Central memory CD8-positive, alpha-beta T cell (primary cell): ENCODE measurements at regions not wholly inside any gene's neighbourhood (a gene's known extent, or its start where the extent isn't known, plus 50 kb on each side); places are given as distances from the start of the nearest gene placed in this dataset.

Experiments
- ATAC-seq: fragments of 150-1000 bp; cut with Tn5 transposase; replicated peaks from 2 replicates; pipeline ENCODE4 v1.10.0; 2022; ENCODE audit warnings: mild to moderate bottlenecking, moderate FRiP score, moderate number of reproducible peaks; ENCODE audit not compliant: poor library complexity, severe bottlenecking; ENCODE audit errors: extremely low read depth
- DNase-seq, 2 donors: peaks; one replicate each; pipeline ENCODE4 v3.0.0; 2021; ENCODE audit warnings: low spot score in 2 of 2
- H3K27ac Mint-ChIP-seq: one replicate; pipeline ENCODE4 v1.8.0; 2022; ENCODE audit warnings: low read depth, mild to moderate bottlenecking, moderate library complexity, mixed read lengths
- H3K27me3 Mint-ChIP-seq: one replicate; pipeline ENCODE4 v1.8.0; 2022; ENCODE audit warnings: mixed read lengths
- H3K36me3 Mint-ChIP-seq: one replicate; pipeline ENCODE4 v1.8.0; 2022; ENCODE audit warnings: mild to moderate bottlenecking, moderate library complexity, mixed read lengths; ENCODE audit not compliant: insufficient read depth
- H3K4me1 Mint-ChIP-seq: one replicate; pipeline ENCODE4 v1.8.0; 2022; ENCODE audit warnings: mixed read lengths
- H3K4me3 Mint-ChIP-seq: one replicate; pipeline ENCODE4 v1.8.0; 2022; ENCODE audit warnings: mild to moderate bottlenecking, moderate library complexity, mixed read lengths
- H3K9me3 Mint-ChIP-seq: one replicate; pipeline ENCODE4 v1.8.0; 2022; ENCODE audit warnings: mixed read lengths

DNA sequence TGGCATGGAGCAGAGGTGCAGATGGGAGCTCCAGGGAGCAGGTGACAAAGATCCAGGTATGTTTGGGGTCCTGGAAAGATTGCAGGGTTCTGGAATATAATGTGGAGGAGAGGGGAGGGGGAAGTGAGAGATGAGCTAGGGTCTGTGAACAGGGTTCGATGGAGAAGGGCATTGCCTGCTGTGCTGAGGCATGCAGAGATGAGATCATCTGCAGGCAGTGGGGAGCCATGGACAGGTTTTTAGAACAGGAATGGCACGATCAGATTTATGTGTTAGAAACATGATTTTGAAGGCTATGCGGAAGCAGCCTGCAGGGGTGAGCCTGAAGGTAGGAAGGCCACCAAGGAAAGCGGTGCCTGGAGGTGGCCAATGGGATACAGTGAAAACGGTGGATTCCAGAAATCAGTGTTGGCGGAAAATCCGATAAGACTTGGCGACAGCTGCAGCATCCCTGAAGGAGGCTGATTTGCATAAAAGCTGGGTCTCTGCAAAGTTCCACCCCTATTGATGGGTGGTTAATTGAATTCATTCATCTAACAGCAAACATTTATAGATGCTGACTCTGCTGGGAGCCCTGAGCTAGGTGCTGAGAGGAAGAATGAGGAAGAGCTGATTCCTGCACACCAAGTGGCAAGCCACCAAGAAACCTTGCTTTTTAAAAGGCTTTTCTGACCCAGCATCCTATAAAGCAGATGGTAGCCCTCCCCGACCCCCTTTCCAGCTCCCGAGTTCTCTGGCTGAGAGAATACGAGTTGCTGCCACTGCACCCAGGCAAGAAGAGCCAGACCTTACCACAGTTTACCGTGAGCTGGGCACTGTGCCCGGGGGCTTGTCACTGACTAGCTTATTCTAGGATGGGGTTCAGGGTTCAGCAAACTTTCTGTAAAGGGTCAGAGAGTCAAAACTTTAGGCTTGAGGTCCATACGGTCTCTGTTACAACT lies 139.2 kb upstream of the SMIM23 start:
- Mint-ChIP-seq H3K27ac (no peak overlapping the region), H3K4me3 (no peak overlapping the region), H3K4me1 (no peaks in the 10 kb centered on the region), H3K27me3 (peaks cover 33% of the 10 kb centered on the region), H3K36me3 (no peaks in the 10 kb centered on the region), H3K9me3 (no peaks in the 10 kb centered on the region)
- DNase-seq: no peak
- no peak for ATAC-seq

DNA sequence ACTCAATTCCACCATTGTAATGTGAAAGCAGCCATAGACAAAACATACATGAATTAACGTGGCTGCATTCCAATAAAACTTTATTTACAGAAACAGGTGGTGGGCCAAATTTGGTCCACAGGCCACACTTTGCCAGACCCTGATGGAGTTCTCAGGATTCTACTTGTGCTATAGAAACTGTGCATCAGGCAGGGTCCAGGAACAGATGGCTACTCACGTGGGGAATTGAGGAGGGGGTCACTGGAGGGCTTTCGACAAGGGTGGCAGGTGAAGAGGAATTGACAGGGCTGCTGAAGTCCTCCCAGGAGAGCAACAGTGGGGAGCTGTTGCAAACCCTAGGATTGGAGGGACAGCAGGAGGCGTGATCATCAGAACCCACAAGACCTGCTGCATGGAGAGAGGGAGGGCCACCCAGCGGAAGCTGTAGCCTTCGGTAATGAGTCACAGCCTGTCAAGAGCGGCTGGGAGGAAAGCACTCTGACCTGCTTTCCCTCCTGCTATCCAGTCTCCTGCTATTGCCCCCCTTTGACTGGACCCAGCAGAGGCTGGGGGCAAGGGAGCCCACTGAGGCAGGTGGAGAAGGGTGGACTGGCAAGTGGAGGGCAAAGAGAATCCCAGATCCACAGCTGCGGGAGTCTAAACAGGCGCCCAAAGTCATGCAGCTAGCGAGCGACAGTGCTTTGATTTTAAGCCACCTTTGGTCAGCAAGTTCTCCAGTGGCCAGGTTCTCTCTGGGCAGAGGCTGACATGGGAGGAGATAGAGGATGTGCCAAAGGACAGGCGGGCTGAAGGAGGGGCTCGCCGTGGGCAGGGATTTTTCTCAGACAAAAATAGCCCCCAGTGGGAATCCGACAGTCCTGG lies 138.3 kb upstream of the SMIM23 start:
- Mint-ChIP-seq H3K4me3 (no peak overlapping the region), H3K9me3 (no peaks in the 10 kb centered on the region), H3K36me3 (no peaks in the 10 kb centered on the region), H3K27me3 (peaks cover 33% of the 10 kb centered on the region), H3K27ac (no peak overlapping the region), H3K4me1 (no peaks in the 10 kb centered on the region)
- ATAC-seq (no peak), DNase-seq (no peak)

DNA sequence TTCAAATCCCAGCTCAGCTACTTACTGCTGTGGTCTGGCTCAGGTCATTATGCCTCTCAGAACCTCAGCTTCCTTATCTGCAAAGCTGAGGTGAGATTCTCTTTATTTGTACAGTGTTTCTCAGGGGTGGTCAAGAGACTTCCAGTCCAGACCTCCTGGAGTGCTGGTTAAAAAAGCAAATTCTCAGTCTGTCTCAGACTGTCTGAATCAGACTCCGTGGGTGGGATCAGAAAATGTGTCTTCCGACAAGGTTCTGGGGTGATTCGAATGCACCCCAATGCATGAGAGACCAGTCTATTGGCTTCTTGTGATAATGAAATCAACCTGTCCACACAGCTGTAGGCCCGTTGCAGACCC lies 137.7 kb upstream of the SMIM23 start:
- Mint-ChIP-seq H3K27ac (no peak overlapping the region), H3K4me3 (no peak overlapping the region), H3K9me3 (no peaks in the 10 kb centered on the region), H3K4me1 (no peaks in the 10 kb centered on the region), H3K36me3 (no peaks in the 10 kb centered on the region), H3K27me3 (peaks cover 34% of the 10 kb centered on the region)
- no peak for ATAC-seq
- DNase-seq: no peak

GRCh38 chr5:171648279-171649074 lies 137.1 kb upstream of the SMIM23 start:
- Mint-ChIP-seq H3K36me3 (no peaks in the 10 kb centered on the region), H3K4me3 (no peak overlapping the region), H3K4me1 (no peaks in the 10 kb centered on the region), H3K27me3 (peaks cover 40% of the 10 kb centered on the region), H3K9me3 (no peaks in the 10 kb centered on the region), H3K27ac (no peak overlapping the region)
- DNase-seq (no peak), ATAC-seq (no peak)

DNA sequence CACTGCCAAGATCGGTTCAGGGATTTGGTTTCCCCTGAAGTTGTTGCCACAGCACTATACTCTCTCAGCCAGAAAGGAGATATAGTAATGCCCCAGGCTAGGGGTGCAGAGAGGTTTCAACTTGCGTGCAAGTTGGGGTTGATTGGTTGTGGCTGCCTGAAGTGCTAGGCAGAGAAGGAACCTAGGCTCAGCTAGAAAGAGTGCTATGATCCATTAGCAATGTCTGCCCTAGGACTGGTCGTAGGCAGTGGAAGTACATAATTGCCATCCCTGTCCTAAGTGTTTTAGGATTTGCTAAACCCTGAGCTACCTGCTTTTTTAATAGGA lies 136.6 kb upstream of the SMIM23 start:
- DNase-seq: no peak
- H3K27ac Mint-ChIP-seq: no peak overlapping the region
- ATAC-seq: no peak
- no peaks in the 10 kb centered on the region for H3K36me3 Mint-ChIP-seq
- peaks cover 40% of the 10 kb centered on the region for H3K27me3 Mint-ChIP-seq
- H3K4me1 Mint-ChIP-seq: no peaks in the 10 kb centered on the region
- no peaks in the 10 kb centered on the region for H3K9me3 Mint-ChIP-seq
- no peak overlapping the region for H3K4me3 Mint-ChIP-seq

- DNase-seq (no peak), ATAC-seq (no peak)
- no peaks in the 10 kb centered on the region for H3K9me3 Mint-ChIP-seq
- no peak overlapping the region for H3K4me3 Mint-ChIP-seq
- H3K36me3 Mint-ChIP-seq: no peaks in the 10 kb centered on the region
- no peak overlapping the region for H3K27ac Mint-ChIP-seq
- H3K27me3 Mint-ChIP-seq: peaks cover 43% of the 10 kb centered on the region
- no peaks in the 10 kb centered on the region for H3K4me1 Mint-ChIP-seq
Measured at GRCh38 chr5:171650597-171650996, 135.0 kb upstream of the SMIM23 start.

- Mint-ChIP-seq H3K9me3 (no peaks in the 10 kb centered on the region), H3K4me1 (no peaks in the 10 kb centered on the region), H3K4me3 (no peak overlapping the region), H3K27ac (no peak overlapping the region), H3K27me3 (peaks cover 39% of the 10 kb centered on the region), H3K36me3 (no peaks in the 10 kb centered on the region)
- no peak for ATAC-seq
- no peak for DNase-seq
Measured at GRCh38 chr5:171651102-171651501, 134.5 kb upstream of the SMIM23 start.

GRCh38 chr5:171654881-171655280 lies 130.7 kb upstream of the SMIM23 start:
- no peak for DNase-seq
- Mint-ChIP-seq H3K4me1 (no peaks in the 10 kb centered on the region), H3K27me3 (peaks cover 26% of the 10 kb centered on the region), H3K36me3 (no peaks in the 10 kb centered on the region), H3K27ac (no peak overlapping the region), H3K4me3 (no peak overlapping the region), H3K9me3 (no peaks in the 10 kb centered on the region)
- ATAC-seq: no peak

GRCh38 chr5:171657473-171657872 lies 128.1 kb upstream of the SMIM23 start:
- H3K4me3 Mint-ChIP-seq: no peak overlapping the region
- ATAC-seq (no peak), DNase-seq (no peak)
- H3K4me1 Mint-ChIP-seq: no peaks in the 10 kb centered on the region
- H3K27me3 Mint-ChIP-seq: peaks cover 26% of the 10 kb centered on the region
- no peak overlapping the region for H3K27ac Mint-ChIP-seq
- no peaks in the 10 kb centered on the region for H3K36me3 Mint-ChIP-seq
- no peaks in the 10 kb centered on the region for H3K9me3 Mint-ChIP-seq

GRCh38 chr5:171659896-171660295 lies 125.7 kb upstream of the SMIM23 start:
- H3K9me3 Mint-ChIP-seq: no peaks in the 10 kb centered on the region
- no peak overlapping the region for H3K4me3 Mint-ChIP-seq
- H3K4me1 Mint-ChIP-seq: no peaks in the 10 kb centered on the region
- no peak overlapping the region for H3K27ac Mint-ChIP-seq
- no peaks in the 10 kb centered on the region for H3K36me3 Mint-ChIP-seq
- H3K27me3 Mint-ChIP-seq: peaks cover 8% of the 10 kb centered on the region
- DNase-seq: no peak
- no peak for ATAC-seq

DNA sequence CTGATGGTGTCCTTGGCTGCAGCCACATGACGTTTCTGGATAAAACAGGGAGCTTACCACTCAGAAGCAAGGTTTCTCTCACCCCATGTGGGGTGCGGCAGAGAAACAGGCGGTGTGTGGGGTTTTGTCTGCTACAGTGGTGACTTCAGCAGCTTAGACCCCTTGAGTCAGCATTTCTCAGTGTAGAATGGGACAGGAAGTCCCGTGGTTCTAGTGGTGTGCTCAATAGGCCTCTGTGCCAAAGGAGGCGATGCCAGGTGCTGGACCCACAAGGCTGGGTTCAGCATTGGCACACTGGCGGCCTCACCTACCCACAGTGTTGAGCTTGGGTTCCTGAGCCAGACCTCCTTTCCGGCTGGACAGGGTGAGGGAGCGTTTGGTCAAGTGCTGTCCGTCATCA lies 125.2 kb upstream of the SMIM23 start:
- H3K4me3 Mint-ChIP-seq: no peak overlapping the region
- no peak for ATAC-seq

GRCh38 chr5:171661143-171661542 lies 124.5 kb upstream of the SMIM23 start:
- Mint-ChIP-seq H3K27me3 (no peaks in the 10 kb centered on the region), H3K9me3 (no peaks in the 10 kb centered on the region), H3K4me3 (no peak overlapping the region), H3K27ac (no peak overlapping the region), H3K4me1 (no peaks in the 10 kb centered on the region), H3K36me3 (no peaks in the 10 kb centered on the region)
- no peak for ATAC-seq
- DNase-seq: no peak

More for the DNA sequence above, 125.2 kb upstream of the SMIM23 start:
- Mint-ChIP-seq H3K9me3 (no peaks in the 10 kb centered on the region), H3K27ac (no peak overlapping the region), H3K27me3 (peaks cover 3% of the 10 kb centered on the region), H3K36me3 (no peaks in the 10 kb centered on the region), H3K4me1 (no peaks in the 10 kb centered on the region)
- no peak for DNase-seq
